ENCODE measurements at regions not wholly inside any gene's neighbourhood (a gene's known extent, or its start where the extent isn't known, plus 50 kb on each side); places are given as distances from the start of the nearest gene placed in this dataset.
A peak's percentile ranks its signal among the peaks of the same experiment; 100 is the strongest.
"Not testable (repeated sequence)": the region's sequence is repeated elsewhere in the genome, so short reads cannot be mapped to it uniquely, and the experiment has no call there.

DNA sequence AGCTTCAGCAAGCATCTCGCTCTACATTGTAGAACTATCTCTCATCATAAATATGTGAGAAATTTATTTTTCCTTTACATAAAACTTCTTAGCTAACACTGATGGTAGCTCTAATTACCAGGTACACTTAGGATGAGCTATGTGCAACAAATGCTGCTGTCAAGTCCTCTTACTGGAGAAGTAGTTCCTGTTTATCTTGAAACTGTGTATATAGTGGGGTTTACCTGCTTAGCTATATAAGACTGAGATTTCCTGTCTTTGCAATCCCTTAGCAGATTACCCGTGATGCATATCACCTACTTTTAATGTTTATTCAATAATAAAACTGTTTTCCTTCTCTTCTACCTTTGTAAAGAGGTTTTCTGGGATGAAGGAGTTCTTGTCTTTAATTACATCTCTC, 98.0 kb upstream of the USP15 start:
- no peak for DNase-seq

DNA sequence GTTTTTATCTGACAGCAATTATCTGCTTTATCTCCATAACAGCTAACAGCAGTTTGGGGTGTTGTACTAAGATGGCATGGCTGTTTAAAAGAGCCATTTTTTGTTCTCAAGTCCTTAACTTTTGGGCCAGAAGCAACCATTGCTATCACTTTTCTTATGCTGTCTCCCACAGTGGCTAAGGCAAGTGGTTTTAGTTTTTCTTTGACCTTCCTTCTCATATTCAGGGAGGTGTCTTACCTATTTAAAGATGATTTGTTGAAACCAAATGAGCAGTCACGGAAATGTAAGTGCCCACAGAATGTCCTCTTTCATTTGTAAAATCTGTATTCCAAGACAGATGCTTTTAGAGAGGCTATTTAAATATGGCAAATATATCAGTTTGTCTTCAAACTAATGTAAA, 96.8 kb upstream of the USP15 start:
- no peak for DNase-seq

DNA sequence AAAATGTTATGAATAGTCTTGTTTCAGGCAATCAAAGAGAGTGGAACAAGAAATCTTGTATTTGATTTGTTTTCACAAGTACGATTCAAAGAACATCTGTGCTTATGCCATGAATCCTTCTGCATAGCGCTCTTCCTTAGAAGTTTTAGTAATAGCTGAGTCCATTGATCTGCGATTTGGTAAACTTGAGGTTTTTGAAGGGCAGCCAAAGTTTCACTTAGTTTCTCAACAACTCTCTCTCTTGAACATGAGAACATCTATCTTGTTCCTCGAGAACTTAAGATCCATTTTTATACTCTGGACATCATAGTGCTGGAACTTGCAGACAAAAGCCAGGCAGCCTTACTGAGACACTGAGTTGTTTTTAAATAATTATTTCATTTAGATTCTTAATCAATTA, 96.2 kb upstream of the USP15 start:
- no peak for DNase-seq

DNA sequence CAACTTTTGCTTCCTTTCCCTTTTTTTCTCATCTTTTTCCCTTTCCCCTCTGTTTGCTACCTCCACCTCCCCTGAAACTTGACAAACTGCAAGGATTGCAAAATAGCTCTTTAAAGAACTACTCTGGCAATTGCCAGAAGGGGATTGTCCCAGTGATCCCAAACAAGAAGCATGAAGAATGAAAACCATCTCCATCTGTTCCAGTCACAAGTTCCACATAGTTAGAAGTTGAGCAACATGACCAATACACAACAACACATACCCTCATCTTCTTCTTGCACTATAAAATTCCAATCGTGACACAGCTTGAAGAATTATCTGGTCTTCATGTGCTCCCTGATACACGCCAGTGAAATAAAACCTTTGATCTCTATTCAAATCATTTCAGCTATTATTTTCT, 93.7 kb upstream of the USP15 start:
- DNase-seq = no peak

DNA sequence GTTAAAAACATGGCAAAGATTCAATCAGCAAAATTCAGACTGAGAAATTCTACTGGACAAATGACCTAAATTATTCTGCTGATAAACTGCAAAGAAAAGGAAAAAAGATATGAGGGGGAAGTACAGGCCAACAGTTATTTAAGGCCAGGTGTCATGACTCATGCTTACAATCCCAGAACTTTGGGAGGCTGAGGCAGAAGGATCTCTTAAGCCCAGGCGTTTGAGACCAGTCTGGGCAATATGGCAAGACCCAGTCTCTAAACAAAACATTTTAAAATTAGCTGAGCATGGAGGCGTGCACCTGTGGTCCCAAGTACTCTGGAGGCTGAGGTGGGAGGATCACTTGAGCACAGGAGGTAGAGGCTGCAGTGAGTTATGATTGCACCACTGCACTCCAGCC, 91.8 kb upstream of the USP15 start:
- DNase-seq = no peak

DNA sequence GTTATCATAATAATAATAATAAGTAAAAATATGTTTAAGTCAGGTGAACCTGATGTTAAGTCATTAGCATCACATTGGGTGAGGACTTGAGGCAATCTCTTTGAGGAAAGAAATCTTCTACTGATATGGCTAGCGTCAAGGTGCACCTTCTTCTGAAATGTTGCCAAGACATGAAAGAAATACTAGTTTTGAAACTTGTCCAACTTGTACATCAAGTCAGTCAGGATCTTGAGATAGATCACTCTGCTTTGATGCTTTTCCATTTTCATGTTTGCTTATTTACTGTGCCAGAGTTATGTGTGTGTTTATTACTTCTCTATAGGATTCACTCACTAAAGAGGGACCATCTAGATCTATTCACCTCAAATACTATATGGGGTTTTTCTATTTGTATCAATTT, 90.0 kb upstream of the USP15 start:
- DNase-seq = no peak

DNA sequence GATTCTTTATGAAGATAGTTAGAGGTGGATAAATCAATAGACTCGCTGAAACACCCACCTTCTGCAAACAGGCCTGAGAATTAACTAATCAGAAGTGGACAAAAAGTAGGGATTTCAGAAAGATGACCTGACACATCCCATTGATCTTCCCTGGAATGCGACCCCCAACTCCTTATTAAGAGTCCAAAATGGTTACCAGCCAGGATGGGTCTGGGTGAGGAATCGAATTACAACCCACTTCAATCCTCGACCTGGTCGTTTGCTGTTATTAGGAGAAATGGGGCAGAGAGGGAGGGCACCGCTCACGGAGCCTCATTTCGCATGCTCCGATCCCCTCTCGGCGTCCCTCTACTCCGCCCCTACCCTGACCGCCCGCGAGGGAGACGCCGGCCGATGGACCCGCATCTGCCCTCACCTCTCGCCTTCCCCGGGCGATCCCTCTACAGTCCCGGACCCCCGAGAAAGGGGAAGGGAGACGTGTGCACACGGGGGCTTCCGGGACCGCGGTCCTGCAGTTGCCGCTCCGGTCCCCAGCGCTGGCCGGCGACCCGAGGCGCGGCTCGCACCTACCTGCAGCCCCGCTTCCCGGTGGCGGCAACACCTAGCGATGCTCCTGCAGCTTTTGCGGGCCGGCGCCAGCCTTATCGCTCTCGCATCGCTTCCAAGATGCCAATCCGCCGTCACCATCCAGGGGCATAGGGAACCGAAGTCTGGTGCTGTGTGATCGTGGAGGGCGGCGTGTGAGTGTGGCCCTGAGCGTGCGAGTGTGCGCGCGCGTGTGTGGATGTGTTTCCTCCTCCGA, 69.3 kb upstream of the USP15 start:
- no peak for DNase-seq

DNA sequence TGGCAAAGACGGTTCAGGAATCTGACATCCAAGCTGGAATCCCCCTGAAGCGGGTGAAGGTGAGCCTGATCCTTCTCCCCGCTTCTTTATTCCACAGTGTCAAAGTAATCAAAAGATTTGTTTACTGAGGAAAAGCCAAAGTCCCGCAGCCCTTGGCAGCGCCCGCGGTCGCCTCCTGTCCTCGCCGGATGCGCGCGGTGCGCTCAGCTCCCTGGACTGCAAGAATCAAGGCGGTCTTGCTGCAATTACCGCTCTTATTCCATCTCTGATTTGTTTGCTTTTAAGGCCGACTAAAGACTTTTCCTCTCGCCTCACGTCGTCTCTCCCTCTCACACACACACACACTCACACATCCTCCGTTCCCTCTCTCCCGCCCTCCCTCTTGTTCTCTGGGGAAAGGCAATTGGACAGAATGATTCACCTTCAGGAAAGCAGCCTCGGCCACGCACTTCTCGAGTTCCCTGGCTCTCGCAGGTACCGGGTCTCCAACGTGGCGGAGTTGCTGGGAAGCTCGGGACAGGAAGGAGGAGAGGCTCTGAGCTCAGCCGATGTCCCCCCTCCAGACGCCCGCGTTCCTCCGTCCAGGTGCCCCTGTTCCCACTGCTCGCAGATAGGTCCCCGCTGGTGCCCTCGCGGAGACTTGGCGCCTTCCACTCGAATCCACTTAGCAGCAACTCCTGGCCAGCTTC, 68.6 kb upstream of the USP15 start:
- DNase-seq = peak; percentile 36

DNA sequence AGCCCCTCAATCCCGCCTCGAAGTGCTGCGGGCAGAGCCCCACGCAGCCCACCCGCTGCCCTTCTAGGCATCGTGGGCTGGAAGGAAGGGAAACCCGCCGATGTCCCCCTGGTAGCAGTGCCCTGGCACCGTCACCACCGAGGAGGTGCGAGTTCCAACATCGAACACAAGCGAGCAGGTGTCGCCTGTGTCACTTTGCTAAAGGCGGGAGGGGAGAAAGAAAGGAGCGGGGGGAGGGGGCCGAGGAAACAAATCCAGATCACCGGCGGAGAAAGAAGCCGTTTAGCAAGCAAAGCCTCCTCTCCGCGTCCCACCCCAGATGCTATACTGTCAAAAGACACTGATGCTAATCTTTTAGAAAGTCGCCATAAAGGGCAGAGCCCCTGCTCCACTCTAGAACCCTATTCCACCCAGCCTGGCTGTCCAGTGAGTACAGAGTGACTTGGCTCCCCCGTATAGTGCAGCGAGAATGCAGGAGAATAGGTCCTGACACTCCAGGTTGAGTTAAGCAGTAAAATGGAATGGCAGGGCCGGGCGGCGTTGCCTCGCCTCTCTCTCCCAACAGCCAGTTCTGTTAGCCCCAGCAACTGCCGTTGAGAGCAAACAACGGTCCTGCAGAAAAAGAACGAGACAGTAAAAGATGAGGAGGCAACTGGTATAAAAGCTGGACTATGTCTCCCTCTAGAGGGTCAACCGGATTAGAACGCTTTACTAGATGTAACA, 67.9 kb upstream of the USP15 start:
- peak; percentile 85 for DNase-seq

DNA sequence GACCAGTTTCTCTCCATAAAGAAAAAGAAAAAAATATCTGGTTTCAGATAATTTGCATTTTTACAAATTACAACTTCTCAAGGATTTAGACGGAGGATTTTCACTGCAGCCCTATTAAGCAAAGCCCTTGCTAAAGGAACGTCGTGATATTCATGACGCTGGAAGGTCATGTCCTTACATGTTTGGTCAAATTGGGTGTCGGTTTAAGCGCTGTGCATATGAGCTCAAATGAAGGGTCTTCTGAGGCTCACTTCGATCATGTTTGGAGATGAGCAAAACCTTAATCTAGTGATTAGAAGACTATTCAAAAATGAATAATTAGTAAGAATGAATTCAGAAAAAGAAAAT, 67.3 kb upstream of the USP15 start:
- no peak for DNase-seq

DNA sequence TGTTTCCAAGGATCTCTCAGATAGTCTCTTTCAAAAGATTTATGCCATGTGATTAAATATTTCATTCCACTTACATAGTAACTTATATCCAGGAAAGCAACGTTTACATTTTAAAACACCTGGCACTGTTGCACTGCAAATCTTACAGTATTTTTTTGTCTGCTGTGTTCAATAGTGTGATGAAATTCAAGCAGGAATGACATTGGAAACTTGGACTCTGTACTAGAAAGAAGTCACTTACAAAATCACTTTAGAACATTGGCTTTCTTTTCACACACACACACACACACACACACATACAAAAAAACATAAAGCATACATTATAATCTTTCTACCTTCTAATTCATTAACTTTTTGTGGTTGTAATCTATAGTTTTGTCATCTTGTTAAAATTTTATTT, 66.2 kb upstream of the USP15 start:
- DNase-seq = no peak

DNA sequence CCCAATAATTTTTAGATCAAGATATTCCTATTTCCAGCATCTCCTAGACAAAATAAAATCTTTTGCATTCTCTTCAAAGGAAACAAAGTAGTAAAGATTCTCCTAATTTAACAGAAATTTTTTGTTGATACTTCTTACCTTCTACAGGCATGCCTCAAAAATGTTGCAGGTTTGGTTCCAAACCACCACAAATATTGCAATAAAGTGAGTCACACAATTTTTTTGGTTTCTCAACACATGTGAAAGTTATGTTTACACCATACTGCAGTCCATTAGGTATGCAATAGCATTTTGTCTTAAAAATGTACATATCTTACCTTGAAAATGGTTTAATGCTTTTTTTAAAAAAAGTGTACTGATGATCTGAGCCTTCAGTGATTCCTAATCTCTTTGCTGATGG, 65.6 kb upstream of the USP15 start:
- DNase-seq = no peak

DNA sequence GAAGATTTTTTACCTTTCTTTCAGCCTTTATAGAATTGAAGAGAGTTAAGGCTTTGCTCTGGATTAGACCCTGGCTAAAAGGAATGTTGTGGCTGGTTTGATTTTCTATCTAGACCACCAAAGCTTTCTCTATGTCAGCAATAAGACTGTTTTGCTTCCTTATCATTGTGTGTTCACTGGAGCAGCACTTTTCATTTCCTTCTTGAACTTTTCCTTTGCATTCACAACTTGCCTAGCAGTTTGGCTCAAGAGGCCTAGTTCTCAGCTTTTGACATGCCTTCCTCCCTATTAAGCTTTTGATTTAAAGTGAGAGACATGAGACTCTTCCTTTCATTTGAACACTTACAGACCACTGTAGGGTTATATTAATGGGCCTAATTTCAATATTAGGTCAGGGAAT, 64.1 kb upstream of the USP15 start:
- DNase-seq = no peak

DNA sequence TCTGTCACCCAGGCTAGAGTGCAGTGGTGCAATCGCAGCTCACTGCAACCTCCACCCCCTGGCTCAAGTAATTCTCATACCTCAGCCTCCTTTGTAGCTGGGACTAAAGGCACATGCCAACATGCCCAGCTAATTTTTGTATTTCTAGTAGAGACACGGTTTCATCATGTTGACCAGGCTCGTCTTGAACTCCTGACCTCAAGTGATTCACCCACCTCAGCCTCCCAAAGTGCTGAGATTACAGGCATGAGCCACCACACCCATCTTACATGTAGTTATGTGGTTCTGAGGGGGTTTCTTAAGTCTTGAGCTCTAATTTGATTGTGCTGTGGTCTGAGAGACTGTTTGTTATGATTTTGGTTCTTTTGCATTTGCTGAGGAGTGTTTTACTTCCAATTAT, 57.3 kb upstream of the USP15 start:
- not testable (repeated sequence) for DNase-seq

DNA sequence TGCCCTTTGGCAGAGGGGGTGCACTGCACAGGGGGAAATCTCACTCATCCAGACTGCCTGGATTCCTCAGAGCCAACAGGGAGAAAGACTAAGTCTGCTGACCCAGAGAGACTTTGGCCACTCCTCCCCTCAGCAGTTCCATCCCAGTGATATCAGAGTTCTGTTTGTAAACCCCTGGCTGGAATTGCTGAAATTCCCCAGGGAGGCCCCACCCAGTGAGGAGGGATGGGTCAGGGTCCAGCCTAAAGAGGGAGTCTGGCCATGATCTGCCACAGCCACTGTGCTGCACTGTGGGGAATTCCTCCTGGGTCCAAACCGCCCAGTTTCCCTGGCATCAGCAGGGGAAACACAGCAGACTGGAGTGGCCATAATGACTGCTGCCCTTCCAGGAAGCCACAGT, 54.9 kb upstream of the USP15 start:
- DNase-seq = no peak

DNA sequence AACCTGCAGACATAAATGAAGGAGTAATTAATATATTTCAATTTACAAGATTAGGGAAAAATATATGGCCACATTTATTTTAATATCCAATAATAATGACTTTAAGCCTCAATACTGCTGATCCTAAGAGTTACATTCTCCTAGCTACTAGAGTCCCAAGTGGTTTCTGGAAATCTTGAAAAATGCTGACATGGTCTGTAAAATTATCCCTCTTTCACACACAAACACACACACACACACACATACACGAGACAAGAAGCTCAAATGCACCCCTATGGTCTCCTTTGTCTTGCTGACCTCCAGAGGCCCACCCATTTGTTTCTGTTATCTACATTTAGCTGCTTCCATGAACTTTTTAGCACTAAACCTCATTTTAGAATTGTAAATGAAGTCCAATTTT, 53.0 kb upstream of the USP15 start:
- no peak for DNase-seq
